ENCODE measurements at regions not wholly inside any gene's neighbourhood (a gene's known extent, or its start where the extent isn't known, plus 50 kb on each side); places are given as distances from the start of the nearest gene placed in this dataset.

DNA sequence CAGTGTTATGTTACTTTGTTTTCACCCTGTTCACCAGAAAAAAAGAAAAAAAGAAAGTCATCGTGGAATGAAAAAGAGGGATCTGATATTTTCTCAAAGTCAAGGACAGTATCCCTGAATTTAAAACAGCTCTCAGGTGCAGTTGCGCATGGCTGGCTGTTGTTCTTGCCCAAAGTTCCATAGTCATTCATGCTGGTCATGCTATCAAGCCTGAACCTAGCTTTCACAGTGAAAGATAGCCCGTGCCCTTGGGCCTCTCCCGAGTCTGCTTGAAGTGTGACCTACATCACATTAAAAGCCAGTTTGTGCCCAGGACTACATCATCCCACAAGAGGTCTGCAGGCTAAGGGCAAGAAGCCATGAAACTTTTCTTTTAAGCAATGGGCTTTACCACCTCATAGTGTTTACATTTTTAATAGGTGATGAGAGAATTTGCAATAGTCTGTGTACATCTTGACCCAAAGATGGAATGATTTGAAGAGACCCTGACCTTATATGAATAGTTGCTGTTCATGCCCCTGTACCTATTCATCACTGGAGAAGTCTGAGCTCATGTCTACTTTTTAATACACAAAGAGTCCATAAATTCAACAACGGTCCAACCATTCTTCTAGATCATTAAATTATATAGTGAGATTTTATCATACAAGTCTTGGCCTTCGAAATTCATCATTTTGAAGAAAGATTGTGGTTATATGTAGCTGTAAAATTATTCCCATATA is 522.5 kb upstream of the MCTP2 start:
- H3K4me2 ChIP-seq (ENCODE audit: low read length), result no peak overlapping the region
- H3K9ac ChIP-seq (ENCODE audit: low read length), result no peak overlapping the region
- H3K4me1 Mint-ChIP-seq (ENCODE audit: low read depth, unreplicated experiment), result no peaks in the 10 kb centered on the region
- no peak overlapping the region for H3K4me3 ChIP-seq (ENCODE audit: insufficient read depth, low read depth, low read length)
- TF ChIP-seq, protein P1, sequence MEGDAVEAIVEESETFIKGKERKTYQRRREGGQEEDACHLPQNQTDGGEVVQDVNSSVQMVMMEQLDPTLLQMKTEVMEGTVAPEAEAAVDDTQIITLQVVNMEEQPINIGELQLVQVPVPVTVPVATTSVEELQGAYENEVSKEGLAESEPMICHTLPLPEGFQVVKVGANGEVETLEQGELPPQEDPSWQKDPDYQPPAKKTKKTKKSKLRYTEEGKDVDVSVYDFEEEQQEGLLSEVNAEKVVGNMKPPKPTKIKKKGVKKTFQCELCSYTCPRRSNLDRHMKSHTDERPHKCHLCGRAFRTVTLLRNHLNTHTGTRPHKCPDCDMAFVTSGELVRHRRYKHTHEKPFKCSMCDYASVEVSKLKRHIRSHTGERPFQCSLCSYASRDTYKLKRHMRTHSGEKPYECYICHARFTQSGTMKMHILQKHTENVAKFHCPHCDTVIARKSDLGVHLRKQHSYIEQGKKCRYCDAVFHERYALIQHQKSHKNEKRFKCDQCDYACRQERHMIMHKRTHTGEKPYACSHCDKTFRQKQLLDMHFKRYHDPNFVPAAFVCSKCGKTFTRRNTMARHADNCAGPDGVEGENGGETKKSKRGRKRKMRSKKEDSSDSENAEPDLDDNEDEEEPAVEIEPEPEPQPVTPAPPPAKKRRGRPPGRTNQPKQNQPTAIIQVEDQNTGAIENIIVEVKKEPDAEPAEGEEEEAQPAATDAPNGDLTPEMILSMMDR (IDR thresholded peaks at IDR 0.05; ENCODE audit: insufficient read depth, low read depth, low read length), result no peak
- no peak for TF ChIP-seq EZH2 (IDR thresholded peaks at IDR 0.05; ENCODE audit: insufficient read depth, low read length)
- no peak for DNase-seq (ENCODE audit: low read depth)
- no peak overlapping the region for H3K27ac ChIP-seq (ENCODE audit: low read depth, low read length)
- no peaks in the 10 kb centered on the region for H3K36me3 ChIP-seq (ENCODE audit: insufficient read depth, low read length)
- H4K20me1 ChIP-seq (ENCODE audit: insufficient read depth, low read length), result no peaks in the 10 kb centered on the region
- H3K4me1 ChIP-seq (ENCODE audit: insufficient read depth, low read length), result no peaks in the 10 kb centered on the region
- no peaks in the 10 kb centered on the region for H3K36me3 Mint-ChIP-seq (ENCODE audit: low read depth, unreplicated experiment)
- H3K27me3 Mint-ChIP-seq (ENCODE audit: low read depth, unreplicated experiment), result peaks cover 3% of the 10 kb centered on the region
- FAIRE-seq, result no peak
- H2AFZ ChIP-seq (ENCODE audit: low read depth, low read length), result no peak overlapping the region
- no peaks in the 10 kb centered on the region for H3K79me2 ChIP-seq (ENCODE audit: insufficient read depth, low read length)
- peaks cover 3% of the 10 kb centered on the region for H3K9me3 Mint-ChIP-seq (ENCODE audit: unreplicated experiment)
- H3K4me3 Mint-ChIP-seq (ENCODE audit: unreplicated experiment), result no peak overlapping the region
- no peak overlapping the region for H3K27ac Mint-ChIP-seq (ENCODE audit: unreplicated experiment)
- H3K9me3 ChIP-seq (ENCODE audit: insufficient read depth, low read depth, low read length), result no peaks in the 10 kb centered on the region
- H3K27me3 ChIP-seq (ENCODE audit: insufficient read depth, low read length), result no peaks in the 10 kb centered on the region

DNA sequence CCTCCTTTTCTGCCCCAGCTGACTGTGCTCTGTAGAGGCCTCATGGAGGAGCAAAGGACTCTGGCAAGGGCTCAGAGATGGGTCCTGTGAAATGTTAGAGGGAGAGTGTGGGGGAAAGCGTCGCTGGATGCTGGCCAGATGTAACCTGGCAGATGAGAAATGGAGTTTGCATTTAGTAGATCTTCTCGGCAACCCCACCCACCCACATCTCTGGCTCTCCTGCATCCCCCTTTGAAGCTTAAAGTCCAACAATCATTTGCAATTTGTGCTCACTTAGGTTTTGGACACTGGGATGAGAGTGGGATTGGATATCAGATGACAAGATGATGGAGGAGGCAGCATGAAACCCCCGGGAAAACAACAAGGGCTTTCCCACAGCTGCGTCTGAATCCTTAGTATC is 523.6 kb upstream of the MCTP2 start:
- Mint-ChIP-seq H3K36me3 (ENCODE audit: low read depth, unreplicated experiment) (no peaks in the 10 kb centered on the region), H3K9me3 (ENCODE audit: unreplicated experiment) (peaks cover 3% of the 10 kb centered on the region), H3K27me3 (ENCODE audit: low read depth, unreplicated experiment) (peaks cover 3% of the 10 kb centered on the region), H3K4me1 (ENCODE audit: low read depth, unreplicated experiment) (peaks cover 6% of the 10 kb centered on the region), H3K27ac (ENCODE audit: unreplicated experiment) (no peak overlapping the region), H3K4me3 (ENCODE audit: unreplicated experiment) (no peak overlapping the region)
- H3K27me3 ChIP-seq (ENCODE audit: insufficient read depth, low read length), result no peaks in the 10 kb centered on the region
- no peak overlapping the region for H2AFZ ChIP-seq (ENCODE audit: low read depth, low read length)
- no peaks in the 10 kb centered on the region for H3K9me3 ChIP-seq (ENCODE audit: insufficient read depth, low read depth, low read length)
- no peaks in the 10 kb centered on the region for H3K4me1 ChIP-seq (ENCODE audit: insufficient read depth, low read length)
- FAIRE-seq, result no peak
- no peaks in the 10 kb centered on the region for H3K36me3 ChIP-seq (ENCODE audit: insufficient read depth, low read length)
- no peak overlapping the region for H3K4me3 ChIP-seq (ENCODE audit: insufficient read depth, low read depth, low read length)
- H3K4me2 ChIP-seq (ENCODE audit: low read length), result no peak overlapping the region
- H3K27ac ChIP-seq (ENCODE audit: low read depth, low read length), result no peak overlapping the region
- H3K79me2 ChIP-seq (ENCODE audit: insufficient read depth, low read length), result no peaks in the 10 kb centered on the region
- no peak overlapping the region for H3K9ac ChIP-seq (ENCODE audit: low read length)
- no peak for DNase-seq (ENCODE audit: low read depth)
- no peak for TF ChIP-seq EZH2 (IDR thresholded peaks at IDR 0.05; ENCODE audit: insufficient read depth, low read length)
- TF ChIP-seq, protein P1 (IDR thresholded peaks at IDR 0.05; ENCODE audit: insufficient read depth, low read depth, low read length), result no peak
- no peaks in the 10 kb centered on the region for H4K20me1 ChIP-seq (ENCODE audit: insufficient read depth, low read length)
